GM21619 (cell line): ENCODE measurements at regions not wholly inside any gene's neighbourhood (a gene's known extent, or its start where the extent isn't known, plus 50 kb on each side); places are given as distances from the start of the nearest gene placed in this dataset.
"Not testable (repeated sequence)": the region's sequence is repeated elsewhere in the genome, so short reads cannot be mapped to it uniquely, and the experiment has no call there.

Source experiments
- ATAC-seq: cut with Tn5 transposase; IDR thresholded peaks from one replicate; pipeline ENCODE4 v1.9.1; 2021; ENCODE audit not compliant: unreplicated experiment

DNA sequence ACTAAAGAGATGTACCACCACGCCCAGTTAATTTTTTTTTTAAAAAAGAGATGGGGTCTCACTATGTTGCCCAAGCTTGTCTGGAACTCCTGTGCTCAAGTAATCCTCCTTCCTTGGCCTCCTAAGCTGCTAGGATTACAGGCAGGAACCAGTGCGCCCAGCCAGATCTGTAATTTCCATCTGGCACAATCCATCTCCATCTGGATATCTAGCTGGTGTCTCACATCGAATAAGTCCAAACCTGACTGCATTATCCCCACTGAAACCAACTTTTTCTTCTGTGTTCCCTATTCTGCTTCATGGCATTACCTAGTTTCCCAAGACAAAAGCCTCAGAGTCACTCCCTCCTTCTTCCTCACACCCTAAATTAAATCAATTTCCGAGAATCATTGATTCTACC is 125.8 kb upstream of the TEX13C start:
- no peak for ATAC-seq

DNA sequence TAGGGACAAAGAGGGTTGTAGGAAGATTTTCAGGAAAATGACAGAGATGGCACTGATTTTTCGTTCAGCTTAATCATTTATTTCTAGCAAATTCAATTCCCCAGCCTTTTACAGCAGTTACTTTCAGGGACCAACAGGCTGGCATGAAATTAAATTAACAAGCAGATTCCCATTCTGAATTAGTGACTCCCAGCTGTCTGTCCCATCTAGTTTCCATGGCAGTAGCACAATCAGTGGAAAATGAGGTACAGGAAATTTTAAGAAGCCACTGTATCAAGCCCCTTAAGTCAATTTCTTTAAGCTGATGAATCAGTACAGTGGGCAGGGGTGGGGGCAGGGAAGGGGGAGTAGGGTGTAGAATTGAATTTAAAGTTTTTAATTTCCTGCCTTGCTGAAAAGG is 121.1 kb upstream of the TEX13C start:
- no peak for ATAC-seq

DNA sequence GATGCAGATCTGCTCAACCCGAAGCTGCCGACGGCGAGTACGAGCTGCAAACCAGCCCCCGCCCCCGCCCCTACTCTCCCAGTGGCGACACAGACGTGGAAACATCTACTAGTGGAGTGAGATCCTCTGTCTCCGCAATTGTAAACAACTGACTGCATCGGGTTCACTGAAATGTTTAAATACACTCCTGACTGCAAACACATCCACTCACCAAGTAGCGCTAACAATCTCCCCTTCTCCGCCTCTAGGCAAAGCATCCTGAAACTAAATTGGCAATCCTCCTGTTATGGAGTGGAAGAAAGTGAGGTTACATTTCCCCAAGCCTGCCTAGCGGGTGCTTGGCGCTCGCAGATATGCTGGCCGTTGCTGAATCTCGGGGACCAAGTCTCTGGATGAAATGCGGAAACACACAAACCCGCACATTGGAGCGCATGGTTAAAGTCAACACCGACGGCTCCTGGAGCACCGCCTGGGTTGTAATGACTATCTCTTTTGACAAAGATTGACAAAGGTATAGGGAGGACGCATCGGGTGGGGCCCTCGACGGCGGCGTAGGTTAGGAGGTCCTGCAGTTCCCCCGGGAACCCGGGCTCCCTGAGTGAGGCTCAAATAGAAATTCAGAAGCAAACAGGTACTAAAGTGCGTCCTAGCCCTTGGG is 117.0 kb upstream of the TEX13C start:
- no peak for ATAC-seq

DNA sequence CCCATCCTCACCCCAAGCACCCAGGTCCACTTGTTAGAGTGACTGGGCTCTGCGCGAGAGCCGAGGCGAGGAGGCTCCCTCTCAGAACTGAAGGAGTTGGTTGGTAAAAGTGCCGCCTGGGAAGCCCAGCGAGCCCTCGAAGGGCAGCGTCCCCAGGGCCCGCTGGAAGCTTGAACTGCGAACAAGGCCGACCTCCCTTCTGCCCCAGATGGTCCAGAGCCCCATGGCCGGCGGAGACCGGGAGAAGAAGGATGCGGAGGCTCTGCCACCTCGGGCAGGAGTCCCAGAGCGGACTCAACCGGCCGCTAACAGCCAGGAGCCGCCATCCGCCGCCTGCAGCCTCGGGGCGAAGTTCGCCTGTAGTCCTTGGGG is 116.3 kb upstream of the TEX13C start:
- ATAC-seq, result no peak

DNA sequence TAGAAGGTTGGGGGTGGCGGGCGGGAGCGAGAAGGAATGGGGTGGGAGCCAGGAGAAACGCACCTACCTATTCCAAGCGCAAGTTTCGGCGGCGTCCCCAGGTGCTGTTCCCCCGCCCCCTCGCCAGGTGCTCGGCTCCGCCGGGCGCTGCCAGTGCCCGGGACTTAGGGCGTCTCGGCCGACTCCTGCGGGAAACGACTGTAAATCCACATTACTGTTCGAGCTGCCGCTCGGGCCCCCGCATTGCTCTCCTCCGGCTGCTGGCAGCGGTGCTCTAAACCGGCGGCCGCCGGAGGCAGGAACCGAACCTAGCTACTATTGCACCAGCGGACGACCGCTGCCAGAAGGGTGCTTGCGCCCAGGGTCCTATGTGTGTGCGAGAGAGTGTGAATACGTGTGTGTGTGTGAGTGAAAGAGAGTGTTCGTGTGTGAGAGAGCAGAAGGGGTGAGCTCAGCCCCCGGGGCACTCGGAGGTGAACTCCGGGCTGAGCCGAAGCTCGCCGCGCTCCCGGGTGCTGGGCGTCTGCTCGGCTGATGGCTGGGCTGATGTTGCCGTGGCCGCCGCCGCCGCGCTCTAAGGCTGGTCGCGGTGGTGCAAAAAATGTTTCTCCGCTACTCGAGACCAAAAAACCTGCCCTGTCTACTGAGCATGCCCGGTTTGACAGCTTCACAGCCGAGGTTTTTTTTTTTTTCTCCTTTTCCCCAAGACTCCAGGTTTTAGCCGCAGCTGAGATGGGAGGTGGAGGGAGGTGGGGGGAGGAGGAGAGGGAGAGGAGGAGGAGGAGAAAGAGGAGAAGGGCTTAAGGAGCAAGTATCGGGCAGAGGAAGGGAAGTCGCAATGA is 115.7 kb upstream of the TEX13C start:
- ATAC-seq, result no peak

DNA sequence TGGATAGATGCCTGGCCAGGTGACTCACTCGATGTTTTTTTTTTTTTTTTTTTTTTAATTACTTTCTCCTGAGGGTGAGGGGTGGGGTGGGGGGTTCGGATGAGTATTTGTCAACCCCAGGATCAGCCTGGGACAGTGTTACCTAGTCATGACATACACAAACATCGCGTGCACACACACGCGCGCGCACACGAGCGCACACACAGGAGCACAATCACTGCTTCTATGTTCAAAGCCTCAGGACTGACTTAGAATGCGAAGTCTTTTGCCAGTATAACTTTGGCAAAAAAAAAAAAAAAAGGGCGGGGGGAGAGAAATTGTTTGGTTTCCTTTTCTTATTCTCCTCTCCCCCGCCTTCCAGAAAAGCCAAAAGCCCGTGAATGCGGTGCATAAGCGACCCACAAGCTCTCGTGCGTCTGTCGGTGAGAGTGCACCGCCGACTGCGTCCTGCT is 115.0 kb upstream of the TEX13C start:
- no peak for ATAC-seq

DNA sequence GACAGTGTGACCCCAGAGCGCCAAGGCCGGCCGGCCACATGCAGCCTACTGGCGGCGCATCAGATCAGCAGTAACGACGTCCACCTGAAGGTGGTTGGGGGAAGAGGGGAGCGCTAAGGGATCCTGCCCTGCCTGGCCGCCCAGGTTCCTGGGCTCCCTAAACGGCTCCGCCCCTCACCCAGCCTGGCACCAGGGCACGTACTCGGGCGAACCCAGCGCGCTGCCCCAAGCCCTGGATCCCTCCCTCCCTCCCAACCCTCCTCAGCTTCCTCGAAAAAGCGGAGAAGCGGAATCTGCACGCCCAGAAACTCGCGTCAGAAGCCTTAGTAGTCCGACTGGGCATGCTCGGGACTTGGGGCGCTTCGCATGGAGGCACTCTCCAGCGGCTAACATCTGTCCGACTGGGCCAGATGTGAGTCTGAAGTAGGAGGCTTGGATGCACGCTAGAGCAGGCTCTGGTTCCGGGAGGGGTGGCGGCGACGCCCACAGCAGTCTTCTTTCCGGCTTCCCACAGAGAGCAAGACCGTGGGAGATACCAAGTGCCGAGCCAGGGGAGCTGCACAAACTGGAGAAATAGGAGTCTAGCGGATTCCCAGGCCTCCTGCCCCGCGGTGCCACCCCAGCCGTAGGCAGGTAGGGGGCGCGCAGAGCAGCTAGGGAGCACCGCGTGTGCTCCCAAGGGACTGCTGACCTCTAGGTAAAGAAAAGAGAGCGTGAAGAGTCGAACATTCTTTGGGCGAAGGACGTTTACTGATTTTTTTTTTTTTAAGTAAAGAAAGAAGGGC is 114.3 kb upstream of the TEX13C start:
- peak; percentile 53 for ATAC-seq

DNA sequence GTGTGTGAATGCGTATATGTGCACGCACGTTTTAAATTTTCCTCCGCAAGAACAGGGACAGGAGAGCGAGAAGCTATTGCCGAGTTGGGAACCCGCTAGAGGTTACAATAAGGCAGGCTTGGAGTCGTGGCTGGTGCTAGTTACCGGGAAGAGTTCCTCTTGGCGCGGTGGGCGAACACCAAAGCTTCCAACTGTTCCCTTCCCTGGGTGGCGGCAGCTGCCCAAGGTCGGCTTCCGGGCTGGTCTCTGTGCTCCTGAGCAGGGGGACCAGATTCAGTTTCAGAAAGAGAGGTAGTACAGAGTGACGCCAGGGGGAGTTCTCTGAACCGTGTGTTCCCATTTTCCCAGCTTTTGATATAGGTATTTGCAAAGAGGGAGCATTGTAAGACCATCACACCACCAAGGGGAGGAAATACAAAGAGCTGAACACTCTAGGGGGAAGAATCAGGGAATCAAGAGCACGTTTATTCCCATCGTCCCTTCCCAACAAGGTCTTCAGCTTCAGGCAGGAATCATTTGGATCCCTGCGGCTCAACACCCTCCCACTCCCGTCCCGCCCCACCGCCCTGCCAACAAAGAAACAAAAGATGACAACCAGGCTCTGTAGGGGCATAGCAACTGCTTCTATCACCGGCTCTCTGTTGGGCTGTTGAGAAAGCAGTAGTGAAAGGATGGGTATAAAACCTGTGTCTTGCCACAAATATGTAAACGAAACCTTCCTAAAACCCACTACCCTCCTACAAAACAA is 113.6 kb upstream of the TEX13C start:
- ATAC-seq, result no peak

DNA sequence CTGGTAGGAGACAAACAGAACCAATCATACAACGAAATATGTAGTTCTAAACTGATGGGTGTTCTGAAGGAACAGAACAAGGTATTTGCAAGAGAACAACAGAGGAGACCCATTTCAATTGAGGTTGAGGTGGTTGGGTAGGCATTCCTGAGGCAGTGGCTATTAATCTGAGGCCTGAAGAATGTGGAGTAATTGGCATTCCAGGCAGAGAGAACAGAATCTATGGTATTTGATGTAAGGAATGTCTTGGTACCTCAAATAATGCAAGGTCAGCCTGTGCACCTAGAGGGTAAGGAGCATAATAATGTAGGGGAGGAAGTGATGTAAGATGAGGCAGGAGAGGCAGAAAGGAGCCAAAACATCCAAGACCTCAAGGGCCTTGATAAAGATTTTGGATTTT is 109.5 kb upstream of the TEX13C start:
- ATAC-seq, result no peak

DNA sequence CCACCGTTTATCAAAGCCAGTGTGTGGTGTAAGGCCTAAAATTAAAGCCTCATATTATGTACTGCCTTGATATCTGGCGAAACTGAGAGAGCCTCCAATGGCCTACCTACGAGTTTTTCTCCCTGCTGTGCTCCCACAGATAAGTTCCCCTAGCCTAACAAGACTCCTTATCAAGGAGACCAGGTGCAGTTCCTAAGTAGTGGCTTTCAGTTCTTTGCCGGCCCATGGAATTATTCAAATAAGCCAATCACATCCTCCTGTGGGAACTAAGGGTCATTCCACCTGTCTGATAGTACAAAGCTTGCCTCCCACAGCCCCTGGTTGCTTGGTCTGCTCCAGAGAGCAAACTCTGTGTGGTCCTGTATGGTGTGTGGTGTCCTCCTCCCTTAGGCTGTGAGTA is 99.8 kb upstream of the TEX13C start:
- no peak for ATAC-seq

DNA sequence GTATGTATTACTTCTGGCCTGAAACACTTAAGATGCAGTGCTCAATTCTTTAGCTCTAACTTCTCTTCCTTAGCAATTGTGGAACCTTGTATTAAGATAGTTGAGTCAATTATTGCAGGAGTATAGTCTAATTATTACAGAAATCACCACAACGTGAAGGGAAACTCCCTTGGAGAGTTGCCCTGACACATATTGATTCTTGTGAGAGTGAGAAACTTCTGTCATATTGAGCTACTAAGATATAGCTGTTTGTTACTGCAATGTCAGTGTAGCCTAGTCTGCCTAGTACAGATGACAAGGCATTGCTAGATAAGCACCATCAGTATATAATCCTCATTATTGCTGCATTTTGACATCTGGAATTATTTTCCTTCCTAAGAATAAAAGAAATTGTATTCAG is 82.7 kb upstream of the TEX13C start:
- no peak for ATAC-seq

DNA sequence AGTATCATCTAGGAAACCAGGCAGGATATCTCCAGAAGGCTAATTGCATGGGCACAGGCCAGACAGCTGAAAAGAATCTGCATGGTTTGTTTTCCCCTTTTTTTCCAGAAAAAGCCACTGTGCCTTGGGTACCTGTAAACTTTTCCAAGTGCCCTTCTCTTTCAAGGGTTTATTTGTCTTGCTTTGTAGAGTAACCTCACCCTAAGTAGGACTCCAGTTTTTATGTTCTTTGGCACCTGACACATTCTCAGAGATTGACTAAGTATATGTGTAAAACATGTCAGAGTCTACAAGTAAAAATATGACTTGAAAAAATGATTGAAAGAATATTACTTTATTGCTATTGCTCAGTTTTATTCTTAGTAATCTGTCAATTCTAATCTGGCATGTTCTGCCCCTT is 70.7 kb upstream of the TEX13C start:
- no peak for ATAC-seq

DNA sequence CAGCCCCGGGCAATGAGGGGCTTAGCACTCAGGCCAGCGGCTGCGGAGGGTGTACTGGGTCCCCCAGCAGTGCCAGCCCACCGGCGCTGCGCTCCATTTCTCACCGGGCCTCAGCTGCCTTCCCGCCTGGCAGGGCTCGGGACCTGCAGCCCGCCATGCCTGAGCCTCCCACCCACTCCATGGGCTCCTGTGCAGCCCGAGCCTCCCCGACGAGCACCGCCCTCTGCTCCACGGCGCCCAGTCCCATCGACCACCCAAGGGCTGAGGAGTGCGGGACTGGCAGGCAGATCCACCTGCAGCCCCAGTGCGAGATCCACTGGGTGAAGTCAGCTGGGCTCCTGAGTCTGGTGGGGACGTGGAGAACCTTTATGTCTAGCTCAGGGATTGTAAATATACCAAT is 63.9 kb upstream of the TEX13C start:
- ATAC-seq, result not testable (repeated sequence)

DNA sequence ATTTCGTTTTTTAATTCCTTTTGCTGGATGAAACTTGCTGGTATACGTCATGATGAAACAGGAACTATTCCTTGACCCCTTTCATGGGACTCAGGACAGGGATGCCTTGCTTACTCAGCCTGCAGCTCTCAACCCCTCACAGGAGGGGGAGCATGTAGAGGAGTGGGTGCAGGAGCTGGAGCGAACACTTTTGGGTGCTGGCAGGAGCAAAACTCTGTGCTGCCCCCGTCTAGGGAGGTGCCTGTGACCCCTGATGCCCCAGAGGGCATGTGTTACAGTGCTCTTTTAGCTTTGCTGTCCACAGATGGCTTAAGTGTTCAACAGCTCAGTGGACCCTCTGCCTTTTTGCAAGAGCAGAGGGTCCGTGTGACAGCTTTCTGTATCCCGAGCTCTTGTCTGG is 56.8 kb upstream of the TEX13C start:
- ATAC-seq, result no peak

DNA sequence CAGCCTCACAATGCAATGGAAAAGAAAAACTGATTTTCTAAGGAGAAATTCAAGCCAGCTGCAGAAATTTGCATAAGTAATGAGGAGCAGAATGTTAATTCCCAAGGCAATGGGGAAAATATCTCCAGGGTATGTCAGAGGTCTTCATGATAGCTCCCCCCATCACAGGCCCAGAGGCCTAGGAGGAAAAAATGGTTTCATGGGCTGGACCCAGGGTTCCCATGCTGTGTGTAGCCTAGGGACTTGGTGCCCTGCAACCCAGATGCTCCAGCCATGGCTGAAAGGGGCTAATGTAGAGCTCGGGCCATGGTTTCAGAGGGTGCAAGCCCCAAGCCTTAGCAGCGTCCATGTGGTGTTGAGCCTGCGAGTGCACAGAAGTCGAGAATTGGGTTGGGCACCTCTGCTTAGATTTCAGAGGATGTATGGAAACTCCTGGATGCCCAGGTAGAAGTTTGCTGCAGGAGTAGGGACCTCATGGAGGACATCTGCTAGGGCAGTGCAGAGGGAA is 53.5 kb upstream of the TEX13C start:
- ATAC-seq, result no peak
